NCI-H345 treated with DMSO at 0.1 percent for 48 hours (cell line): ENCODE measurements at regions not wholly inside any gene's neighbourhood (a gene's known extent, or its start where the extent isn't known, plus 50 kb on each side); places are given as distances from the start of the nearest gene placed in this dataset.
"Not testable (repeated sequence)": the region's sequence is repeated elsewhere in the genome, so short reads cannot be mapped to it uniquely, and the experiment has no call there.

Experiments used
- DNase-seq: peaks from one replicate; lab custom pipeline; 2025; ENCODE audit not compliant: unreplicated experiment; lab: John Stamatoyannopoulos, UW

DNA sequence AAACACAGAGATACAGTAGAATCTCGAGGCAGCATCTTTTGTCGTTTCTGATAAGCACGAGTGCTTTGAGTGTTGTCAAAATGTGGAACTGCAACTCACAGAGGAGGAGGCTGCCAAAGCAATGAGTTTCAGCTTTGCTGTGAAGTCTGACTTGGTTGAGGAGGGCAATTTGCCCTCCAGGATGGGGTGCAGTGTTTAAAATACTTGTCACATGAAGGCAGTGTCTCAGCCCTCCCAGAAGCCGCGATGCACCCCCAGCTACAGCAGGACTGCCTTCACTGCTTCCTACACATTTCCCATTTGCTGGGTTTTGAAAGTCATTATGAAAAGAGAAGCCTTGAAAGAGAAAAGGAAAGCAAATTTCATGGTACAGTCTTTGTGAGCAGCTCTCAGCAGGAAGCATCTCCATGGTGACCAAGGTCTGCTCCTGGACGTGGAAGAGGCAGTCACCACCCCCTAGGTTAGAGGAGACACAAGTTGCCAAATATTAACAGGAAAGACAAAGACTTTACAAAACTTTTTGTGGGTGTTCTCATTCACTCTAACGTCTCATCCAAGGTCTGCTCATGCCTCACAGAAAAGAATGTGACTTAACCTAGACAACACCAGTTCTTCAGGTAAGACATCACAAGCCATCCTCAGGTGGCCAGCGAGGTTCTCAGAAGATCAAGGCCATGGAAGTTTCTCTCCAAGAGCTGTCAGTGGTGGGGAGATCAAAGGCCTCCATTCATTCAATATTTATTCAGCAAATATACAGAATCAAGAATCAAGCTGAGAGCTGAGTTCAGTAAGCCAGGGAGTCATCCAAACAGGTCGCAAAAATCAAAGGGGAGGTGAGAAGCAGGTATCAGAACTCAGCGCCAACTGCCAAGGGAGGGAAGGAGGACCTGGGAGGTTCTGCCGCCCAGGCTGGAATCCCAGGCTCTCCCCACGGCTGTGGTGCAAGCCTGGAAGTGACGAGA, 476.0 kb downstream of the EIPR1 start:
- DNase-seq: peak; percentile 34

DNA sequence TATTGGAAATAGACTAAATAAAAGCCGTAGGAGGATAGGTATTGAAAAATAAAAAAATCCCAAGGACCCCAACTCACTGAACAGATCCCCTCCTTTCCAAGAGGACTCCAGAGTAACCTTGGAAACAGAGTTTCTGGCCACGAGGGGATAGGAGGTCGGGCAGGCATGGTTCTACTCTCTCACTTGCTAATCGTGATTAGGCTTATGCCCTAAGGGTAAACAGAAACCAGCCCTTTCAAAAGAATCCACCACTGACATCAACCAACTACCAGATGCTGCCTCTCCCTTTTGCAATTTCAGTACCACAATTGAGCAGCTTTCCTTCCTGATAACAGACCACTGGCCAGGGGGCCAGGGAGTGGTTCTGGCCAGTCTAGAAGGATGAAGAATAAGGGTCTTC, 477.8 kb downstream of the EIPR1 start:
- DNase-seq: peak; percentile 15

DNA sequence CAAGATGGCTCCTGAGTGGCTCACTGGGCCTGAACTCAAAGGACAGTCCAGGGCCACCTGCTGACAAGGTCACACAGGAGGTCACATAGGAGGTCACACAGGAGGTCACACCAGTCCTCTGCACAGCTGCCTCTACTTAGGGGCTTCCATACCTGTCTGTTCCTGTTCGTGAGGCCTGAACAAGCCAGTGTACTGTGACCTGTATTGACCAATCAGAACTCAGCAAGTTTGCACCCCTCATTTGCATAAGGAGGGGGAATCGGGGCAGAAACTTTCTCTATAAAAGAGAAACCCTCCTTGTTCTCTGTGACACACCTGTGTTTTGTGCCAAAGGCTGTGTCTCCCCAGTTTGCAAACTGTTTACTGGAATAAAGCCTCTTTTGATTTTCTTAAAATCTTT, 478.9 kb downstream of the EIPR1 start:
- no peak for DNase-seq

DNA sequence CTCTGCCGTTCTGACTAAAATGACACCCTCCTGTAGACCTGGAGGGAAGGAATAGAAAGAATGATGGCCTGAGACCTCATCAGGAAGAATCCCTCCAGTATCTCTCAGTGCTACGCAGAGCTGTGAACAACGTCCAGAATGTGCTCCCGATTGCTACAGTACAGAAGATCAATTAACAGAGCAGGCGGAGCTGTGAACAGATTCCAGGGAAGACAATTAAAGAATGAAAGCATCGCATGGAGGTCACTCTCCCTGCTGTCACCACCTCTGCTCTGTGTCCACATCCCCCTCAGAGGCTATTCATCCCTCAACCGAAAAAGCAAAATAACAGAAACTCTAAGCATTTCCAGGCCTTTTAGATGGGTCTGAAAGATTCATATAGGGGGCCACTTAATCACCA, 481.0 kb downstream of the EIPR1 start:
- DNase-seq: no peak

DNA sequence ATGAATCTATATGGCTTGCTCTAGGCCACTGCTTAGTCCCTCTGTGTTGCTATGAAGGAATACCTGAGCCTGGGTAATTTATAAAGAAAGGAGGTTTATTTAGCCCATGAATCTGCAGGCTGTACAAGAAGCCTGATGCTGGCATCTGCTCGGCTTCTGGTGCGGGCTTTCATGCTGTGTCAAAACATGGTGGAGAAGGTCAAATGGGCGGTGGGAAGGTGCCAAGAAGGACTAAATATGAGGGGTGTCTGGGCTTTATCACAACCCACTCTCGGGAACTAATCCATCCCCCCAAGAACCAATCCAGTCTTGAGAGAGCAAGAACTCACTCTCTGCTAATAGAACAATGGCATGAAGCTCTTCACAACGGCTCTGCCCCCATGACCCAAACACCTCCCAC, 481.6 kb downstream of the EIPR1 start:
- no peak for DNase-seq

DNA sequence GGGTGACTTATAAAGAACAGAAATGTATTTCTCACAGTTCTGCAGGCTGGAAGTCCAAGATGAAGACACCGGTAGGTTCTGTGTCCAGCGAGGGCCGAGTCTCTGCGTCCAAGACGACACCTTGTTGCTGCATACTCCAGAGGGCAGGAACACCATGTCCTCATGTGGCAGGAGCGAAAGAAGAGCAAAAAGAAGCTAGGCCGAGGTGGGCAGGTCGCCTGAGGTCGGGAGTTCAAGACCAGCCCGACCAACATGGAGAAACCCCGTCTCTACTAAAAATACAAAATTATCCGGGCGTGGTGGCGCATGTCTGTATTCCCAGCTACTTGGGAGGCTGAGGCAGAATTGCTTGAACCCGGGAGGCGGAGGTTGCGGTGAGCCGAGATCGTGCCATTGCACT, 483.6 kb downstream of the EIPR1 start:
- DNase-seq: not testable (repeated sequence)

DNA sequence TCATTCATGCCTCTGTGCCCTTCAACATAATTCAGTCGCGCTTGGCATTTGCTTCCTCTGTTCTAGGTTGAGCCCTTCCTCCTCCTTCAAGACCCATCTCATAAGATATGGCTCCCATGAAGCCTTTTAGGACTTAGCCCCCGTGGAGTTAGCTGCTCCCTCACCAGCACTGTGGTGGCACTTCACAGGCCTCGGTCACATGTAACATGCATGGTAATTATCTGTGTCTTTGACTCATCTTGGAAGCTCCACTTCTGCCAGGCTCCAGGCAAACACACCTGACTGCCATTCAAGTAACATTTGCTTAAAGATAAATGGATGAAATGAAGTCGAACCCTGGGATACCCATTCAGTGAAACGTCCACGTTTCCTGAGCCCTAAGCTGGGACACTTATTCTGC, 484.7 kb downstream of the EIPR1 start:
- no peak for DNase-seq

DNA sequence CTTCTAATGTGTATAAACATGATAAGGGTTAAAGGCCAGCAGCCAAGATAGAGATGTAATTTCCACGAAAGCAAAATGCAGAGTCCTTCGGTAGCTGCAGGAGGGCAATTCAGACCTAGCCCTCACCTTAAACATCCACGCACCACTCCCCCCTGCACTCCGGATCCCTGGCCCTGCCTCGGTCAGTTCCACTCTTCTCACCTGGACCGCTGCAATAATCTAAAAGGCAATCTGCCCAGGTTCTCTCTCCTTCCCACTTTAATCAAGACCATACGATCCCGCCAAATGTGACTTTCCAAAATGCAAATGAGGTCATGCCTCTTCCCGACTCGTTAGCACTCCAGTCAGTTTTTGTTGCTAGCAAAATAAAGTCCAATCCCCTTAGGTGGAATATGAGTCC, 485.2 kb downstream of the EIPR1 start:
- no peak for DNase-seq

DNA sequence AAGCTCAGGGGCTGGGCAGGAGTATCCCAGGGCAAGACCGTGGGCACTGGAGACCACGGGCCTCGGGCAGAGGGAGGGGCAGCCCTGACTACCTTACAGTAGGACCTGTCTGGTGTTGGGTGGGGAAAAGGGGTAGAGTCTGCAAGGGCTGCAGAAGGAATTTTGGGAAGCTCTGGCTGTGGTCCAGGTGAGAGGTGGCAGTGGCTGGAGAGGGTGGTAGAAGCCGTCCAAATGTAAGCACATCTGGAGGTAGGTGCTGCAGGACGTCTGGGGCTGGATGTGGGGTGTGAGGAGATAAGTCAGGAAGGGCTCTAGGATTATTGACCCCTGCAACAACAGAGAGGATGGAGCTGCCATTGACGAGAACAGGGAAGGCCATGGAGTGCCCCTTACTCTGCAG, 486.7 kb downstream of the EIPR1 start:
- DNase-seq: no peak

DNA sequence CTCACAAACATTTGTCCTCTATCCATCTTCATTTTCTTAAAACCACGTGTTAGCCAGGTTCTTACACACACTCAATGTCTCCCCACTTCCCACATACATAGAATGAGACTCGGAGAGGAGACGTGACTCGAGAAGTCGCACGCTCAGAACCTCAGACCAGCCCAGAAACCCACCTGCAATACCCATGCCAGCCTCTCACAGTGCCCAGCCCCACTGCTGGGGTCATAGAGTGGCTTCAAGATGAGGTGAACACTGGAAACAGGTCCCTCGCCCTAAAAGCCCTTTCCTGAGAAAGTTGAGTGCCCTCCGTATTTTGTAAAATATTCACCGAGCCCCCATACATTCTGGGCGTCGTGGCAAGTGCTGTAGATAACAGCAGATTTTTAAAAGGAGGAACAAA, 487.4 kb downstream of the EIPR1 start:
- no peak for DNase-seq

DNA sequence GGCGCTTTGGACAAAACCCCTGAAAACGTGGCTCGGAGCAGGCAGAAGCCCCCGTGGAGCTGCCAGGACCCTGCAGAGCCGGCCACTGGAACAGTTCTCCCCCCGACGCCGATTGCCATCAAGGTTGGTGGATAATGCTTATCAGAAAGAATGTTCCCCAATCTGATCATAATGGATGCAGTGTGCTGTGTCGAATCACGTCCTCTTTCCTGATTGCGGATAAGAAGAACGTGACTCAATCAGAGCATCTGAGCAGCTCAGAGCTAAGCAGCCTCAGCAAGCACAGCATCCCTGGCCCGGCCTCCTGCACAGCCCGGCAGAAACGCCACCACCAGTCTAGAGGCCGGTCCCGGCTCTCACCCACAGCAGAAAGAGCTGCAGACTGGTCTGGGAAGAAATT, 488.0 kb downstream of the EIPR1 start:
- no peak for DNase-seq

DNA sequence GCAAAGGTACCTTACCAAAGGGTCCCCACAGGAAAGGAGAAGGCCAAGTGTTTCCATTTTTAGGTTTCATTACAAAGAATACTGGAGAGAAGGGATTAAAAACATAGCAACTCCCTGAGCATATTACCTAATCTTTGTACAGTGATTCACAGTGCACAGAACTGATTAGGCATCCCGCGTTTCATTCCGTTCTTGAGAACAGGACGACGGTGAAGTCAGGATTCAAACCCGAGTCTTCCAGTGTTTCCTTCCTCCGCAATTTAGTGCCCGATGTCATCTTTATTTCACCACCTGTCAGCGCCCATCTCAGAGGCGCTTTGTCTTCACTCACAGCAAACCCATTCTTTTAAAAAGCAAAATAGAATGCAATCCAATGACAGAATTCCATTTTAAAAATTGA, 488.5 kb downstream of the EIPR1 start:
- no peak for DNase-seq

DNA sequence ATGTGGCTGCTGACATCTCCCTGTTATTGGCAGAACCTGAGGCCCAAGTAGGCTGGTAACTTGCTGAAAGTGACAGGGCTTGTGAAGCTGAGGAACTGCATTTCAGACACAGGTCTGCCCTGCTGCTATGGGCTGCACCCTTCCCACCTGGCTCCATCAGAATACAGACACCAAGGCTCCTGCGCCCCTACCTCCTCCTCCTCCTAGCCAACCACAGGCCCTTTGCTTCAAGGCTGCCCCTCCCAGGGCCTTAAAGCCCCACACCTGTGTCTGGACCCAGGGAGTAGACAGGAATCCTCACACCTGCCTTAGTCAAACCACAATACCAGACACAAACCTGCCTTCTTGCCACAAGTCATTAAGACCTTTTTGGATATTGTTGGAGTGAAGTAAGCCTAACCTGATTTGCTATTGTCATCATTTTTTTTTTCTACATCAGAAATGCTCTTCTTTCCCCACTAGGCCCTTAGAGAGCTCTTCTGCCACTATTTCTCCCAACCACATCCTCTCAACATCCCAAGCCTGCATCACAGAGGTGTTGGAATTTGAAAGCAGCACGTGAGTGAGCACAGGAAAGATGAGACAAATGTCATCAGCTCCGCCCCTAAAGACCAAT, 489.7 kb downstream of the EIPR1 start:
- DNase-seq: no peak

DNA sequence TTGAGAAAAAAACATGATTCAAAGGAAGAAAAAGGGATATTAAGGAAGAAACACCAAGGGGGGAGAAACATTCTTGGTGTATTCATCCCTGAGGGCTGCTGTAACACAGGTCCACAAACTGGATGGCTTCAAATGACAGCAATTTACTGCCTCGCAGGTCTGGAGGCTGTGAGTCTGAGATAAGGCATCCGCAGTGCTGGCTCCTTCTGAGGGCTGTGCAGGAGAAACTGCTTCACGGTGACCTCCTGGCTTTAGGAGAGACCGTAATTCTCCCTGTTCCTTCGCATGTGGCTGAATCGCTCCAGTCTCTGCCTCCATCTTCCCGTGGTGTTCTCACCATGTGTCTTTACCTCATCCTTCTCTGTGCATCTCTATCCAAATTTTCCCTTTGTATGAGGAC, 490.7 kb downstream of the EIPR1 start:
- no peak for DNase-seq

DNA sequence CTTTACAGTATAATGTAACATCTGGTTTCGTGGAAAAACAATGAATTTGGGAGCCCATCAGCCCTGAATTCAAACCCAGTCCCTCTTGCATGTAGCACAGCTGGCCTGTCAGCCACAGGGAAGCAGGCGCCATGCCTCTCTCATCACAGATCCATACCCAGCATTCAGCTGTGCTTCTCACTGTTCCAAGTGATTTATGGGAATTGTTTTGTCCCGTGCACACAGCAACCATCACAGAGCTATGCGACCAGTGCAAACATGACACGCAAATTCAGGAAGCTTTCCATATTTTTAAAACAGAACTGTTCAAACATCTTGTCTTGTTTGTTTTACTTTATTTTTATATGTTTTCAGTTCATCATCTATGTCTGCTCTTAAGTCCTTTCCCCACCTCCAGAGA, 496.1 kb downstream of the EIPR1 start:
- no peak for DNase-seq

DNA sequence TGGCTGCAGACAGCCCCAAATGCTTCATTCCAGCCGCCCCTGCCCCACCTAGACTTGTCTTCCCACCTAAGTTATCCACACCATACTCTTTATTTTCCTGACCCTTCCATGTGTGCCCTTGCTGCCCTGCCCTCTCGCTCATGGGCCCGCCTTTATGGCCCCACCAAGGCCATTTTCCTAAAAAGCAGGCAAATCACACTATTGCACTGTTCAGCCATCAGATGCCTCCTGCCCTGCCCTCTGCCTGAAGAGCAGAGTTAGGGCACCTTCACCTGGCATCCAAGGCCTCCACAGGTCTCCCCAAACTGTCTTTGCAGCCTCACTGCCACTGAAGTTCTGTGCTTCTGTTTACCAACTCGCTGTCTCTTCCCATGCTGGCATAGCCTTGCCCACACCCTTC, 496.7 kb downstream of the EIPR1 start:
- DNase-seq: no peak

DNA sequence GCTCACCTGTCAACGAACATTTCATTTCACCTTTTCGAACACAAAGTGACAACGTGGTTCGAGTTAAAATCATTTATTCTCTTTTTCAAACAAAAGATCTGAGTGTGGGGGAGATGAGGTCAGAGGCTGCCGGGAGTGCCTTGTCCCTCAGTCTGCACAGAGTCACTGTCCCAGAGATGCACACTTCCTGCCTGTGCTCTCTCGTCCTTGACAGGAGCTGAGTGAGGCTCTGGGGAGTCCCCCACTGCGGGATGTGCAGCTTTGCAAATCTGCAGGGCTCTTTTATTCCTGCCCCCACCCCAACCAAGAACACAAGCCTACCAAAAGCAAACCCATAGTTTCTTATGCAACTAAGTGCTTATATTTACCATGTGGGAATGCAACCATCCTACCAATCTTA, 497.8 kb downstream of the EIPR1 start:
- no peak for DNase-seq

DNA sequence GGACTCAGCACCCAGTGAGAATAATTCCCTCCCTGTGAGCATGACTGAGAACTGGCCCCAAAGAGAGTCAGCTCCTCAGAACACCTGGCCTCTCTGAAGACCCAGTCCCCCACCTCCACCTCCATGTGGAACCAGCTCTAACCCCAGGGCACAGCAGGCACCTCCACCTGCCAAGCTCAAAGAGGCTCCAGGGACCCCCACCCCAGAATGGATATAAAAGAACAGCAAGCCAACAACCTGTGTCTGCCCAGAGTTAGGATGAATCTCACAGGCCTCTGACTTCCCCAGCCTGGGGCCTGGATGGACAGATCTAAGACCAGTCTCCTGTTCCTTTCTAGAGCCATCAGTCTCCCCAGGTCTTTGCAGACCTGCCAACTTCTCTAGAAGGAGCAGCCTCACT, 498.5 kb downstream of the EIPR1 start:
- no peak for DNase-seq

DNA sequence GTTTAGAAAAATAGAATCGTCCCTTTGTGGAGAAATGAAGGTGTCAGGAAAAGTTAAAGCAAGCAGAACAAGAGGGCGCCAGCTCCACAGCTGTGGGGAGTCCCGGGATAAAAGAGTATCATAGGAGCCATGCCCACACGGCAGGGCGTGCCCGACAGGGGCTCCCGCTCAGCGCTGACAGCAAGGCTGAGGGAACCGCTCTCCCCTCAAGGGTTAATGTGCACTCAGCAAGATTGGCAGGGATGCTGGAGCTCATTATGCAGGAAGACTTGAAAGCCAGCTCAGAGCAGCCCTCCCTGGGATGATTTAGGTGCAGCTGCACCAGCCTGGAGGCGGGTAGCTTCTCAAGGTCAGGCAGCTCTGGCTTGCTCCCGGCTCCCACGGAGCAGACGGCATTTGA, 500.2 kb downstream of the EIPR1 start:
- DNase-seq: no peak

DNA sequence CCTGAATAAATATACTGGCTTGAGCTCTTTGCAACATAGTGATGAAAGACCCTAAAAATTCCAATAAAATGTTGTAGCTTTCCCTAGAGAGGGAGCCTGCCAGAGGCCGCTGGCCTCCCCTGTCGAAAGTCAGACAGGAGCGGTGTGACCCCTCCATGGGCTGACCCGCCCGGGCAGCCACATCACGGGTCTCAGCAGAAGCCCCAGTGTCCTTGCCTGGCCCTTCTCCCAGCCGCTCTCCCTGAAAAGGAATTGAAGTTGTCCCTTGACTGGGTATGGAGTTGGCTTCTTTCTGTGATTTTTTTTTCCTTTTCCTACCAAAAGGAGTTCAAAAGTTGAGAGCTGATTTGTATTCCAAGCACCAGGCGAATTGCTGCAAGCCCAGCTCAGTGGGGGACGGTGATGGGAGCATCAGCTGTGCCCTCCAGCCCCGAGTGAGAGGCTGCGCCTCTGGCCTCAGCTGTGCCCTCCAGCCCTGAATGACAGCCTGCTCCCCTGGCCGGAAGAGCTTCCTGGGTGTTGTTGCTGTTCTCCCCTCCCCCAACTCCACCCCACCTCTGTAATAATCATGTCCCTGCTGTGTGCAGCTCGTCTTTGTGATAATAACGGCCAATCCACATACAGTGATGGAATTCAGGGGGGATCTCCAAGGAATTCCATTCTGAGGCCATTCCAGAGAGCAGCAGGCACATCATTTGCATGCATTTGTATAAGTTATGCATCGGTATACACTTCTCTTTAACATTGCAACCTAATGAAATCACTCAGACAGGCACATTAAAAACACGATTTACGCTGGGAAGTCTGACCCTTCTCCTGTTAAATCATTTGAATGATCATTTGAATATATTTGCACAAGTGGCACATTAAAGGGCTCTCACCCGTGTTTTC, 501.0 kb downstream of the EIPR1 start:
- DNase-seq: no peak

DNA sequence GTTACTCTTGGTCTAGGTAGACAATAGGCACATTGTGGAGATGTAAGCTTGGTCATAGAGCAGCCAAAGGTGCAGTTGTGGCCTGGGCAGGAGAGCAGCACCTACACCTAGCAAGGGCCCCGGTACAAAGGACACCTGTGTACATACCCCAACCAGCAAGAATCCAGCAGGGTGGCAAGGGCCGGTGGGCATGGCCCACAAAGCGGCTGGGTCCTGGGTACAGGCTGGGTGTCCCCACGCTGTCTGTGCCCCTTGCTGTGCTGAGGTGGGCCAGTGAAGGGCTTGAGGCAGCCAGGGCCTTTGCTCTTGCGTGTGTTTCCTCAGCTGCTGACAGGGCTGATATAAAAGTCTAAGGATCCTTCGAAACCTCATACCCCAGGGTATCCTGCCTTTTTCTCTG, 501.8 kb downstream of the EIPR1 start:
- no peak for DNase-seq

DNA sequence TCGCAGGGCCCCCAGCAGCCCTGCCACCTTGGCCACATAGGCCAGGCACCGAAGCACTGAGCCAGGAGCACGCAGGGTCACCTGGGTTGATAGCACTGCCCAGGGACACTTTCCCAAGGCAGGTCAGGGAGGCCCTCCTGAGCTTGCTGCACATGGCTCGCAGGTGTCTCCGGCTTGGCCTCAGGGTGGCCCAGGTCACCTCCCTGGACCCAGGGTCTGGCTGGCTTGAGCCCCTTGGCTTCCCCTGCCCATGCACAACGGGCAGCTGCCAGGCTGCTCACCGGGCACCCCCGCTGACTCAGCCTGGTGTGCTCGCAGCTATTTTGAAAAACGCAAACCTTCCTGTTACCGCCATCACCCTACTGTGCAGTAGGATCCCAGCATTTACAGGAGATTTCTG, 502.3 kb downstream of the EIPR1 start:
- no peak for DNase-seq
